Forelimb muscle (tissue), 1 donor: ENCODE measurements at regions not wholly inside any gene's neighbourhood (a gene's known extent, or its start where the extent isn't known, plus 50 kb on each side); places are given as distances from the start of the nearest gene placed in this dataset.

Experiments
- DNase-seq: peaks from one replicate; pipeline ENCODE4 v3.0.0-alpha.2; 2013; ENCODE audit warnings: low read depth

DNA sequence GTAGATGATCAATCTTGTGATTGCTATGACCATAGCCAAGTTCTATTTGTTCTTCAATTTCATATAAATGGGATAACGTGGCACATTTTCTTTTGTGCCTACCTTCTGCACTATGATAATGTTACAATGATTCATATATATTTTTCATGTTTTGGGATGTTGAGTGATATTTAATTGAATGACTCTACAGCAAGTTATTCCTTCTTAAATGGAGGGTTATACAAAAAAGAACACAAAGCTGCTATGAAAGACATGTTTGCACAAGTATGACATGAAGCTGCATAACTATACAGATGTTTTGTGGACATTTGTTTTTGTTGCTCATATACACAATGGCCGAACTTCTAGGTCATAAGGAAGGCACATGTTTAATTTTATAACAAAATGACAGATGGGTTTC lies 356.2 kb downstream of the CBLN2 start:
- DNase-seq = no peak

DNA sequence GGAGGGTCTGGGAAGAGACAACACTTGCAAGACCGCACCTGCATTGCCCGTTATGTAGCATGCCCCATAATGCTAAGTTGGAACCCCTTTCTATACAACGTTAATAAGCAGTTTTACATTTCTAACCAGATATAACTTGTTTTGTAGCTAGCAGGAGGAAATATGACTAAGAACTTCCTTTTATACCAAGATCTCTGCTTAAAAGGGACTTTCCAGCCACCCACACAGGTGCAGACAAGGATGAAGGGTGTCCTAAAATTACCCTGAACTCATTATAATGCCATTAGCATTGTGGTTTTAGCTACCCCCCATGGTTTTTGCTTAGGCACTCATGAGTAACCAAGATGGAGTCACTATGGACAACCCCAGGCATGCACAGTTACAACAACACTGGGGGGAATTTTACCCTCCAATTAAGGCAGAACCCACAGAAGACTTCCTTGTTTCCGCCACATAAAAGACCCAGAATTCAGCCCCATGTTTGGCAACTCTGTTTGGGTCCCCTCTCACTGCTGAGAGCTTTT lies 362.8 kb downstream of the CBLN2 start:
- DNase-seq = no peak

DNA sequence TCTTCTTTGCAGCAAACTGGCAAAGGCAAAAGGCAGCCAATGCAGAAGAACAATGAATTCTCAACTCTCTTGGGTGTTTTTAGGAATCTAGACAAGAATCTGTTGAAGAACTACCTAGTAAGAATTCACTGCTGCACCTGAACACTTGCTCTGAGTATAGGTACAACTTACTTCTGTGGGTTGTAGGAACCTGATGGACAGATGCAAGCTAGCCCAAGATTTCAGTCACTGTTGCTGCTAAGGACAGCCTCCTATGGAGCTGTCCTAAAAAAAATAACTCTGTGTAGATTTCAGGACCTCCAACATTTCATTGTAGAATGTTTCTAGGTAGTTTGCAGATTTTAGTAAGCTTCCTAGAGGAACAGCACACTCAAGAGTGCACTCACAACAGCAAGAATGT lies 363.5 kb downstream of the CBLN2 start:
- no peak for DNase-seq

DNA sequence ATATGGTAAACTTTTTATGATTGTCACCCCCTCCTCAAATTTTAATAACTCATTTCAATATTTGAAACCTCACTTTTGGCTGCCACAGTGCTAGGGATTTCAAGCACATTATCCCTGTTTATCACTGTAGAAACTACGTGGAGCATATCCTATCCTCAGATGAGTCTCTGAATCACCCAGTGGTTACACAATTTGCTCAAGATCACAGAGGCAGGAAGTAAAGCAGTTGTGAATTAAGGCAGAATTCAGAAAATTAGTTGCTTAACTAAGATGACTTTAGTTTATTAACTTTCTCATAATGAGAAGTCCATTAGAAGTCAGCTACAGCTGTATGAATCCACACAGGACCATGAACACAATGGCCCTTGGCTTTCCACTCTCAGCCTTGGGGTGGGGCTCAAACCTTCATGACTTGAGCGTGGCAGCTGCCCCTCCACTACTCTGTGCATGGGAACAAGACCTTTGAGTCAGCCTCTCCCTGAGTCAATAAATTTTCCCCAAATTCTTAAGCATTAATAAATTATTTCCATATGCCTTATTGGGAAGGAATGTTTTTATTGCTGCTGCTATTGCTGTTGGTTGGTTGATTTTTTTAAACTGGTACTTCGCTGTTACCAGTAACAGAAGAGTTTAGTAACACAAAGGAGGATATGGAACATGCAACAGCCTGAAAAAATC lies 369.0 kb downstream of the CBLN2 start:
- no peak for DNase-seq

DNA sequence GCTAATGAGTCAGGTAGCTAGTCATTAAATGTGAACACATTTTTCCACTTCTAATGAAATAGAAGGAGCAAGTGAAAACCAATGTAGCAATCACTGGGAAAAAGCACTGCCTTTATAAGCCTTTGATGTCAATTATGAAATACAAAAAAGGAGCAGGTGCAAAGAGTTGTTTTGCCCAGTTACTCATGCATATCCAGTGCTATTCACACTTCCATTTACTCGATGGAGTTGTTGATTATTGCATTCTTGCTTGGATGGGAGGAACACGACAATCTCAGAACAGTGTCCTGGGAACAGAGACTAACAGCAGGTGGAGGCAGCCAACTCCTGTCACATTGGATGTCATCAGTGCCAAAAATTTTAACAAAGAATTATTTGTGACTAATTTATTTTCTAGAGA lies 372.5 kb downstream of the CBLN2 start:
- no peak for DNase-seq

- no peak for DNase-seq
Observed at GRCh38 chr18:72161691-72162090, 382.5 kb downstream of the CBLN2 start.

- DNase-seq = no peak
Observed at GRCh38 chr18:72160510-72161445, 383.4 kb downstream of the CBLN2 start.

DNA sequence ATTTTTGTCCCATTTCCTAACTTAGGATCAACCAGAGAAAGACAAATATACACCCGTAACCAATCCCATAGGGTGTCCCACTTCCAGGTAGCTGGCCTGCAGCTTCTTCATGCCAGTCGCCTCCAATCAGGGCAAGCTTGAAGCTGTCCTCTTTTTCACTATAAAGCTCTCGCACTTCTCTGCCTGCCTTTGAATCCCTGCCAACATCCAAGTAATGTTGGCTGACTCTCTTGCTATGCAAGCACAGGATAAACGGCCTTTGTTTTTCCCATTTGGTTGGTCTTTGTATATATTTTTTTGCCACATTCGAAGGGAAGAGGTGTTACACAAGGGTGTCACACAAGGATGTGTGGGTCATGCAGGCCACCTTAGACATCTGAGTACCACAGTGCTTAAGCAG lies 388.8 kb downstream of the CBLN2 start:
- no peak for DNase-seq

- no peak for DNase-seq
Observed at GRCh38 chr18:72154926-72155325, 389.2 kb downstream of the CBLN2 start.

DNA sequence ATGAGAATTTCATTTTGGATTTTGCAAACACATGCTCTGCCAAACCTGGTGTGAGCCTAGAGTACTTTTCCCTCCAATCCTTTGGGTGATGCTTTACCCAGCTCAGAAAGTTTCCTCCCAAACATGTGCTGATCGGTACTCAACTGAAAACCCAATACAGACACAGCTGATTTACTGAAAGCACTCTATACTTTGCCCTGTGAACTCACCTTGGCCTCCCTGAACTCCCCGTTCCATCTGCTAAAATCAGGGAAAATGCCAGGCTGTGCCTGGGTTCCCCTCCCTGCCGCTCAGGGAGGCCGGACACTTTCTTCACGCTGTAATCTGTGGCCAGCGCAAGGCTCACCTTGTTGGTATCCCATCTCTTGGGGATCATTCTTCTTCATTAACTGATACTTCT lies 391.2 kb downstream of the CBLN2 start:
- DNase-seq = no peak

GRCh38 chr18:72147830-72148229 lies 396.3 kb downstream of the CBLN2 start:
- DNase-seq = no peak

GRCh38 chr18:72140007-72140406 lies 404.1 kb downstream of the CBLN2 start:
- no peak for DNase-seq

GRCh38 chr18:72128649-72129048 lies 415.5 kb downstream of the CBLN2 start:
- DNase-seq = no peak

GRCh38 chr18:72122103-72122502 lies 422.0 kb downstream of the CBLN2 start:
- no peak for DNase-seq

DNA sequence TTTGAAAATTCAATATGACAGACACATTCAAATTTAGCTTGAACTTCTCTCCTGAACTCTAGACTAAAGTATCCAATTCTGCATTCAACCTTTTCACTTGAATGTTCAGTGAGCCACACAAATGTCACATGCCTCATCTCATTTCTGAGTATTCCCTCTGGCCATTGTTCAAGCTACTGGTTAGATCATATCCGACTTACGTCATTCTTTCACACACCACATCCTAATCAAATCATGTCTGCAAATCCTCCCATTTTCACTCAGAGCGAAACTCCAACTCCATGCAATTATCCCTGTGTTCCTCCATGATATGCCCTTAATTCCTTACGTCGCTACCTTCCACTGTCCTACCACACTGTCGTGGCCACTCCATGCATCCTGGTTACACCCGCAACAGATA lies 425.1 kb downstream of the CBLN2 start:
- no peak for DNase-seq

GRCh38 chr18:72114801-72115594 lies 429.1 kb downstream of the CBLN2 start:
- DNase-seq = no peak

GRCh38 chr18:72107647-72108383 lies 436.3 kb downstream of the CBLN2 start:
- DNase-seq = no peak

DNA sequence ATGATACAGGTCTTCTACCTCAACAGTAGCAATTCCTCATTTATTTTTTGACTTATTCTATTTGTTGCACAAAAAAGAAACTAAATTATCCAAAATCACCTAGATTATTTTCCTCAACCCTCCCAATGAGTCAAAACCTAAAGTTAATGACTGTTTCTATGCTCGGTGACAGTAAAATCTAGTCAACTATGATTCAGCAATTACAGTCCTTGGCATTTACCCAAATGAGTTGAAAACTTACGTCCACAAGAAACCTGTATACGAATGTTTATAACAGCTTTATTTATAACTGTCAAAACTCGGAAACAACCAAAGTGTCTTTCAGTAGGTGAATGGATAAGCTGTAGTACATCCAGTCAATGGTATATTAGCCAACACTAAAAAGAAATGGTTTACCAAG lies 439.3 kb downstream of the CBLN2 start:
- DNase-seq = no peak

DNA sequence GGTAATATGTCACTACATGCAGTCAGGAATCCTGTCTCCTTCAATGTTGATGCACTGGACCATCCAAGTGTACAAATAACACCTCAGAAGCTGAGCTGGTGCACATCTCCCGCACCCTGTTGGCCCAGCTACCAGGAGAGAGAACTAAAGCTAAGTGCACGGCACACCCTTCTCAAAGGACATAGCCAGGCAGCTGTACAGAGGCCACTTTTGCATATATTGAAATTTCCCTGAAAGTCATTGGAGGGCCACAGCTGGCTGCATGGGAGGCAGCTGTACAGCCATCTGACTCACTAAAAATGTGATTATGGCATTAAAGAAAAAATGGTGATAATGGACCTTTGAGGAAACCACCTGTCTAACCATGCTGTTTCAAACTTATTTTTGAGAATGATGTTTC lies 441.7 kb downstream of the CBLN2 start:
- no peak for DNase-seq

DNA sequence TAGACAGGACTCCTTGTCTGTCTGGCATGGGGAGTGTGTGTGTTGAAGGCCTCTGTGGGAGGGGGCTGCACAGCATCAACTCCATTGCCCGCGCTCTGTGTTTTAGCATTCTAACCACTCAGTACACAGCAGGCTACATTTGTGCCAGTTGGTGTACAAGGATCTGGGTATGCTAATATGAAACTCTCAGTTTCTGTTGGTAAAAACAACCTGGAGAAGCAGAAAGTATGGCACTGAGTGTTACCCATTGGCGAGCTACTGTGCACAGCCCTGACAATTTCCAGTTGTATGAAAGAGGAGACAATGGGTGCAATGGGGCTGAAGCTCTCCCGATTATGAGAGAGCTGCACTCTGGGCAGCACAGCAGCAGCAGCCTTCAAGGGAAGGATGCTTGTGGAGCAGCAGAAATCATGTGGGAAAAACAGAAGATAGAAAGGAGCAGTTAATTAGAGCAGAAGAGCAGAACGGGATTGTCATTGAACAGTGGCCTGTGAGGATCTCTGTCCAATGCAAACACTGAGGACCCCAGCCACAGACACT lies 443.6 kb downstream of the CBLN2 start:
- no peak for DNase-seq

GRCh38 chr18:72091369-72091768 lies 452.8 kb downstream of the CBLN2 start:
- no peak for DNase-seq
